ENCODE measurements at regions not wholly inside any gene's neighbourhood (a gene's known extent, or its start where the extent isn't known, plus 50 kb on each side); places are given as distances from the start of the nearest gene placed in this dataset.

DNA sequence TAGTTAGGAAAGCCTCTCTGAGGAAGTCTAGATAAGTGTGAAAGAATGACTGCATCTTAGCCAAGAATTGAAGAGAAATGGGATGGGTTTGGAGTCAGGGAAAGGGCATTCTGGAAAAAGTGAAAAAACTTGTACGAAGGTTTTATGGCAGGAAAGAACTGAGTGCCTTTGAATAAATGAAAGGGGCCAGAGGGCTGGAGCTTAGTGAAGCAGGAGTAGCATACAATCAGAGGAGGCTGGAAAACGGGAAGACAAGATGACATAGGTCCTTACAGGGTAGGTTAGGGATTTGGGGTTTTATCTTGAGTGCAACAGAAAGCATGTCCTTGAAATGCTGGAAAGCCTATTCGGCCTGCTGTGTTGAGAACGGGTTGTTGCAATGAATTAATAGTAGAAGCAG is 152.6 kb upstream of the RND3 start:
- H3K27ac ChIP-seq (ENCODE audit: extremely low read depth, low read depth, low read length): no peak overlapping the region
- POLR2A ChIA-PET: no interaction called here
- H3K36me3 ChIP-seq (ENCODE audit: control insufficient read depth in 2 of 2, insufficient read depth in 1 of 2, low read length in 2 of 2): no peaks in the 10 kb centered on the region
- H3K9me3 ChIP-seq (ENCODE audit: control insufficient read depth, insufficient read depth, low read depth, low read length): no peaks in the 10 kb centered on the region
- CTCF ChIA-PET: no interaction called here
- no peaks in the 10 kb centered on the region; the same call in 1 of the 2 replicates for H3K4me1 ChIP-seq (ENCODE audit: control insufficient read depth, insufficient read depth, low read length)
- TF ChIP-seq ZNF664 (tag by site-specific recombination; IDR thresholded peaks at IDR 0.05): no peak
- no peak overlapping the region for H3K4me3 ChIP-seq (ENCODE audit: low read depth, low read length)

GRCh38 chr2:150639383-150639782 is 151.9 kb upstream of the RND3 start:
- Histone ChIP-seq H3K9me3 (ENCODE audit: control insufficient read depth, insufficient read depth, low read depth, low read length) (no peaks in the 10 kb centered on the region), H3K27ac (ENCODE audit: extremely low read depth, low read depth, low read length) (no peak overlapping the region), H3K4me1 (ENCODE audit: control insufficient read depth, insufficient read depth, low read length) (no peaks in the 10 kb centered on the region; the same call in 1 of the 2 replicates), H3K4me3 (ENCODE audit: low read depth, low read length) (no peak overlapping the region), H3K36me3 (ENCODE audit: control insufficient read depth in 2 of 2, insufficient read depth in 1 of 2, low read length in 2 of 2) (no peaks in the 10 kb centered on the region)
- POLR2A ChIA-PET: no interaction called here
- TF ChIP-seq ZNF843 (tag by site-specific recombination; IDR thresholded peaks at IDR 0.05) (no peak), PRDM10 (tag by site-specific recombination; IDR thresholded peaks at IDR 0.05) (no peak), SP7 (tag by site-specific recombination; IDR thresholded peaks at IDR 0.05) (no peak), ZNF664 (tag by site-specific recombination; IDR thresholded peaks at IDR 0.05) (no peak), SP2 (tag by site-specific recombination; IDR thresholded peaks at IDR 0.05) (no peak), ZNF677 (tag by site-specific recombination; IDR thresholded peaks at IDR 0.05) (no peak), ZNF629 (tag by site-specific recombination; IDR thresholded peaks at IDR 0.05) (no peak), ZNF211 (tag by site-specific recombination; IDR thresholded peaks at IDR 0.05; ENCODE audit: low read depth) (no peak), ZNF2 (tag by site-specific recombination; IDR thresholded peaks at IDR 0.05) (no peak), PRDM2 (tag by site-specific recombination; IDR thresholded peaks at IDR 0.05; ENCODE audit: borderline replicate concordance) (no peak)
- CTCF ChIA-PET: no interaction called here

DNA sequence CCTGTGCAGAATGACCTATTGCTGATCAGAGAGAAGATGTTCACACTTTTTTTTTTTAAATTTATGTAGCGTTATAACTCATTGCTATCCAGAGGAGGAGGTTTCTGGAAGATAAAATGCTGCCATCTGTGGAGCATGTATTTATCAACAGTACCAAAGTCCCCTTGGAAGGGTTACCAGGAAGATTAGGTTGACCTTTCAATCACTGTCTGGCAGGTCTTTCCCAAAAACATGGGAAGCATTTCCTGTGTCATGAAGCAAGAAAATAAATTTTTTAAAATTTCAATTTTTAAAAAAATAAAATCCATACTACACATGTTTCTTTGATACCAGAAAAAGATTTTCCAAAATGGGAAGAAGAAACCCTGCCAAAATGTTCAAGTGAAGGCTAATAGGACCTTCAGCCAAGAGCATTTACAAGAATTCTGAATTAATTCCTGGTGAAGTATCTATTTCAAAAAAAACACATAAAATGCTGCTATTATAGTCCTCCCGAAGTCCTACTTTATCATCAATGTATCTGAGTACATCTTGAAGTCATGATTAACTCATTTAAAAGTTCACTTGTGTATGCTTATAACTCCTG is 143.9 kb upstream of the RND3 start:
- POLR2A ChIA-PET: no interaction called here

More for the DNA sequence above, 143.9 kb upstream of the RND3 start:
- Histone ChIP-seq H3K4me1 (ENCODE audit: control insufficient read depth, insufficient read depth, low read length) (no peaks in the 10 kb centered on the region; the same call in 1 of the 2 replicates), H3K9me3 (ENCODE audit: control insufficient read depth, insufficient read depth, low read depth, low read length) (no peaks in the 10 kb centered on the region), H3K36me3 (ENCODE audit: control insufficient read depth in 2 of 2, insufficient read depth in 1 of 2, low read length in 2 of 2) (no peaks in the 10 kb centered on the region), H3K27ac (ENCODE audit: extremely low read depth, low read depth, low read length) (no peak overlapping the region), H3K4me3 (ENCODE audit: low read depth, low read length) (no peak overlapping the region)
- CTCF ChIA-PET: interaction anchor here (0.5 to 0.7 kb wide), 2 partner anchors 45 to 464 kb away, joined by 3 to 5 read pairs; no protein-coding TSS in a partner anchor
- TF ChIP-seq ZNF510 (tag by site-specific recombination; IDR thresholded peaks at IDR 0.05; ENCODE audit: insufficient replicate concordance) (no peak), SCRT1 (tag by site-specific recombination; IDR thresholded peaks at IDR 0.05; ENCODE audit: borderline replicate concordance) (no peak), OVOL3 (tag by site-specific recombination; IDR thresholded peaks at IDR 0.05) (no peak)

All from HEK293 (cell line).